Neural progenitor cell (in vitro differentiated cells): ENCODE measurements at regions not wholly inside any gene's neighbourhood (a gene's known extent, or its start where the extent isn't known, plus 50 kb on each side); places are given as distances from the start of the nearest gene placed in this dataset.

ENCODE experiments used
- CTCF ChIP-seq: fragments of 200-600 bp; sonication (generic); IDR thresholded peaks from 2 replicates; pipeline ENCODE4 v1.5.1; 2017; ENCODE audit warnings: antibody characterized with exemption, mild to moderate bottlenecking
- EZH2 ChIP-seq: fragments of 200-600 bp; sonication (generic); IDR thresholded peaks from 2 replicates; pipeline ENCODE4 v1.6.1; 2017; ENCODE audit warnings: antibody characterized with exemption, mild to moderate bottlenecking, moderate library complexity

- TF ChIP-seq EZH2 (no peak), CTCF (no peak)
Measured at GRCh38 chr12:90773491-90773890, 181.5 kb downstream of the CCER1 start.
